ENCODE measurements at regions not wholly inside any gene's neighbourhood (a gene's known extent, or its start where the extent isn't known, plus 50 kb on each side); places are given as distances from the start of the nearest gene placed in this dataset.

DNA sequence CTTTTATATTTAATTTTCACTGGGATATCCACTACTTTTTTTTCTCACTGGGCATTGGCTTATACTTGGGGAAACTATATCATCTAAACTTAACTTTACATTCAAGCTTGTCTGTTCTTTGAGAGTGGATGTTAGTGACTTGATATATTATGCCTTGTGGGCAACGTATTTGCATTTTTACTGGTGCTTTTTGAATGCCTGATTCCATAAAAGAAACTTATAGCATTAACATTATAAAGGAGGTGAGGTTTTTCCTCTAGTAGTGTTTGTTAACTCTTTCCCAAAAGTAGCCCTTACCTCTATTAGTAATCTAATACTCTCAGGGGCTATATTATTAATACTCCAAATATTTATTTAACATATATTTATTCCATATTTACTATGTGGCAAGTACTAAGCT is 416.5 kb downstream of the PLA2G4A start:
- CTCF ChIA-PET (ENCODE audit: partially characterized antibody): no interaction called here
- no peak overlapping the region for H3K4me3 Mint-ChIP-seq
- intact Hi-C loops (cut with micrococcal nuclease): no loop called here

DNA sequence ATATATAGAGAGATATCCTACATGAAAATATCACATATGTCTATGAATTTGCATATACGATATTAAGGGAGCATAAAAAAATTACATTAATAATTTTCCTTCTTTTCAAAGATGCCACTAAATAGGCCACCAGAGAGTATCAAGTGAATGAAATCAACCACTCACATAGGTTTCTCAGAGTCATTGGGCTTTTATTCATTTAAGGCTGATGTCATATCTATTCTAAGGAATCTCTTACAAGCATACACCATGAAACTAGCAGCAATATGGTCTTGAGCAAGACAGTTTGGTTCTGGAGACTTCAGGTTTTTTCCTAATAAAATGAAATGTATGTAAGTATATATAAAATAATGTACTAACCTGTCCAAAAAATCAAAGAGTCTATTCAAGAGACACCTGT is 420.4 kb downstream of the PLA2G4A start:
- Histone ChIP-seq H3K4me3 (ENCODE audit: low read length in 2 of 2) (no peak overlapping the region), H3K27ac (ENCODE audit: low read depth, low read length) (no peak overlapping the region), H3K4me1 (ENCODE audit: insufficient read depth, low read length) (no peaks in the 10 kb centered on the region), H3K36me3 (ENCODE audit: insufficient read depth, low read length) (no peaks in the 10 kb centered on the region), H3K9me3 (ENCODE audit: control insufficient read depth in 1 of 2, low read length in 2 of 2) (no peaks in the 10 kb centered on the region), H3K27me3 (ENCODE audit: insufficient read depth, low read length) (no peaks in the 10 kb centered on the region)
- Mint-ChIP-seq H3K27ac (no peak overlapping the region), H3K4me3 (no peak overlapping the region), H3K36me3 (no peaks in the 10 kb centered on the region), H3K27me3 (no peaks in the 10 kb centered on the region), H3K9me3 (peaks cover 0 to 11% (median 4%) of the 10 kb centered on the region in 8 donors), H3K4me1 (no peaks in the 10 kb centered on the region)
- CTCF ChIA-PET (ENCODE audit: partially characterized antibody): interaction anchor here (1.3 kb wide), 1 partner anchor 146 kb away, joined by 4 read pairs; no protein-coding TSS in a partner anchor
- POLR2A ChIA-PET (ENCODE audit: partially characterized antibody): no interaction called here
- no peak for DNase-seq
- intact Hi-C loops (cut with micrococcal nuclease): no loop called here

More for the DNA sequence above, 416.5 kb downstream of the PLA2G4A start:
- H3K27me3 Mint-ChIP-seq: no peaks in the 10 kb centered on the region
- H3K36me3 Mint-ChIP-seq: no peaks in the 10 kb centered on the region
- no peak for DNase-seq
- Histone ChIP-seq H3K27me3 (ENCODE audit: insufficient read depth, low read length) (no peaks in the 10 kb centered on the region), H3K9me3 (ENCODE audit: control insufficient read depth in 1 of 2, low read length in 2 of 2) (no peaks in the 10 kb centered on the region), H3K27ac (ENCODE audit: low read depth, low read length) (no peak overlapping the region), H3K4me1 (ENCODE audit: insufficient read depth, low read length) (no peaks in the 10 kb centered on the region), H3K4me3 (ENCODE audit: low read length in 2 of 2) (no peak overlapping the region), H3K36me3 (ENCODE audit: insufficient read depth, low read length) (no peaks in the 10 kb centered on the region)
- H3K9me3 Mint-ChIP-seq: peaks cover 0 to 11% (median 4%) of the 10 kb centered on the region in 8 donors
- H3K4me1 Mint-ChIP-seq: no peaks in the 10 kb centered on the region
- POLR2A ChIA-PET (ENCODE audit: partially characterized antibody): no interaction called here
- H3K27ac Mint-ChIP-seq: no peak overlapping the region

DNA sequence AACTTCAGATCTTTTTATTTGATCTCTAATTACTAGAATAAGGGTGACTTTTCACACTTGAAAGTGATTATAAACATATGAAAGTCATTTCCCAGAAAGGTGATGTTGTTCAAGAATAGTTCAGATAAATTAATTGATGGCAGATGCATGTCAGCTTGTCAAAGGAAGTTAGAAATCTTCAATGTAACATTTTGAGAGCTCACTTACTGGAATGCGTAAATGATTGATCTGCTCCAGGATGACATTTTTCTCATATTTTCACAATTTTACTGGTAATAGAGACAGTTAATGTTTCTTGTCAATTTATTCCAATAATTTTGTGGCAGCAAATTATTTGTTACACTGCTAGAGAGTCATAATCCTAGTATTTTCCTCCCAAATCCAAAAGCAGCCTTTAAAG is 424.2 kb downstream of the PLA2G4A start:
- Histone ChIP-seq H3K4me1 (ENCODE audit: insufficient read depth, low read length) (no peaks in the 10 kb centered on the region), H3K27ac (ENCODE audit: low read depth, low read length) (no peak overlapping the region), H3K27me3 (ENCODE audit: insufficient read depth, low read length) (no peaks in the 10 kb centered on the region), H3K36me3 (ENCODE audit: insufficient read depth, low read length) (no peaks in the 10 kb centered on the region), H3K4me3 (ENCODE audit: low read length in 2 of 2) (no peak overlapping the region), H3K9me3 (ENCODE audit: control insufficient read depth in 1 of 2, low read length in 2 of 2) (no peaks in the 10 kb centered on the region)
- Mint-ChIP-seq H3K4me1 (no peaks in the 10 kb centered on the region), H3K4me3 (no peak overlapping the region), H3K36me3 (no peaks in the 10 kb centered on the region), H3K9me3 (peaks cover 0 to 3% (median 0%) of the 10 kb centered on the region in 8 donors), H3K27ac (no peak overlapping the region), H3K27me3 (no peaks in the 10 kb centered on the region)
- no peak for DNase-seq
- intact Hi-C loops (cut with micrococcal nuclease): no loop called here
- CTCF ChIA-PET (ENCODE audit: partially characterized antibody): no interaction called here
- POLR2A ChIA-PET (ENCODE audit: partially characterized antibody): no interaction called here

DNA sequence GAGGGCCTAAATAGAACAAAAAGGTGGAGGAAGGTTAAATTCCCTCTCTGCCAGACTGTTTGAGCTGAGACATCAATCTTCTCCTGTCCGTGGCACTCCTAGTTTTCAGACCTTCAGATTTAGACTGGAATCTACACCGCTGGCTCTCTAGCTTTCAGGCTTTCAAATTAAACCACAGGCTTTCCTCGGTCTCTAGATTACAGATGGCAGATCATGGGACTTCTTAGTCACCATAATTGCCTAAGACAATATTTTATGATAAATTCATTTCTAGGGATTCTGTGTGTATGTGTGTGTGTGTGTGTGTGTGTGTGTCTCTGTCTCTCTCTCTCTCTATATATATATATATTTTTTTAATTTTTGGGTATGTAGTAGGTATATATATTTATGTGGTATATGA is 428.7 kb downstream of the PLA2G4A start:
- ChIA-PET CTCF (ENCODE audit: partially characterized antibody) (no interaction called here), POLR2A (ENCODE audit: partially characterized antibody) (no interaction called here)
- H3K4me1 Mint-ChIP-seq: no peaks in the 10 kb centered on the region
- no peaks in the 10 kb centered on the region for H3K27me3 Mint-ChIP-seq
- H3K27me3 ChIP-seq (ENCODE audit: insufficient read depth, low read length): no peaks in the 10 kb centered on the region
- H3K9me3 ChIP-seq (ENCODE audit: control insufficient read depth in 1 of 2, low read length in 2 of 2): no peaks in the 10 kb centered on the region
- no peaks in the 10 kb centered on the region for H3K4me1 ChIP-seq (ENCODE audit: insufficient read depth, low read length)
- H3K9me3 Mint-ChIP-seq: peaks cover 0 to 3% (median 0%) of the 10 kb centered on the region in 8 donors
- no peak overlapping the region for H3K4me3 ChIP-seq (ENCODE audit: low read length in 2 of 2)
- no peak overlapping the region for H3K27ac ChIP-seq (ENCODE audit: low read depth, low read length)
- no peak overlapping the region for H3K27ac Mint-ChIP-seq
- no peak for DNase-seq
- no peak overlapping the region for H3K4me3 Mint-ChIP-seq
- H3K36me3 Mint-ChIP-seq: no peaks in the 10 kb centered on the region
- no peaks in the 10 kb centered on the region for H3K36me3 ChIP-seq (ENCODE audit: insufficient read depth, low read length)
- intact Hi-C loops (cut with micrococcal nuclease): no loop called here

DNA sequence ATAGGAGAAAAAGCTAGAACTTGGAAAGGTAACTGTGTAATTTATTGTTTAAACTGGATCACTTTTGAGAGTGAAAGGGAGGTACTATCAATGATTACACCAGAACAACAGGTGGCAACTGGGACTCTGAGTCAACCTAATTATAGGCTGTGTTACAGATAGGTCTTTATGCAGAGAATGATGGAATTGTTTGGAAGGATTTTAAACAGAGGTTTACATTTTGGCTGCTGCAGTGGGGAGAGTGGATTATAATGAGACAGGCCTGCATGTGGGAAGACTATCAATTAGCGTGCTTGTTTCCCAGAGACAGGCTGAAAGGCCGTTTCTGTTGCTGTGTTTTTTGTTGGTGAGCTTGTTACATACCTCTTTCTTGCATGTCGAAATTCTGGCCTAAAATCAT is 432.9 kb downstream of the PLA2G4A start:
- no peak for DNase-seq
- no peak overlapping the region for H3K4me3 Mint-ChIP-seq
- POLR2A ChIA-PET (ENCODE audit: partially characterized antibody): no interaction called here
- no peaks in the 10 kb centered on the region for H3K4me1 ChIP-seq (ENCODE audit: insufficient read depth, low read length)
- no peaks in the 10 kb centered on the region for H3K36me3 ChIP-seq (ENCODE audit: insufficient read depth, low read length)
- intact Hi-C loops (cut with micrococcal nuclease): no loop called here
- CTCF ChIA-PET (ENCODE audit: partially characterized antibody): no interaction called here
- H3K27ac ChIP-seq (ENCODE audit: low read depth, low read length): no peak overlapping the region
- no peaks in the 10 kb centered on the region for H3K36me3 Mint-ChIP-seq
- H3K27me3 Mint-ChIP-seq: no peaks in the 10 kb centered on the region
- peaks cover 0 to 3% (median 0%) of the 10 kb centered on the region in 8 donors for H3K9me3 Mint-ChIP-seq
- no peak overlapping the region for H3K4me3 ChIP-seq (ENCODE audit: low read length in 2 of 2)
- H3K4me1 Mint-ChIP-seq: no peaks in the 10 kb centered on the region
- H3K9me3 ChIP-seq (ENCODE audit: control insufficient read depth in 1 of 2, low read length in 2 of 2): no peaks in the 10 kb centered on the region
- no peak overlapping the region for H3K27ac Mint-ChIP-seq
- no peaks in the 10 kb centered on the region for H3K27me3 ChIP-seq (ENCODE audit: insufficient read depth, low read length)

DNA sequence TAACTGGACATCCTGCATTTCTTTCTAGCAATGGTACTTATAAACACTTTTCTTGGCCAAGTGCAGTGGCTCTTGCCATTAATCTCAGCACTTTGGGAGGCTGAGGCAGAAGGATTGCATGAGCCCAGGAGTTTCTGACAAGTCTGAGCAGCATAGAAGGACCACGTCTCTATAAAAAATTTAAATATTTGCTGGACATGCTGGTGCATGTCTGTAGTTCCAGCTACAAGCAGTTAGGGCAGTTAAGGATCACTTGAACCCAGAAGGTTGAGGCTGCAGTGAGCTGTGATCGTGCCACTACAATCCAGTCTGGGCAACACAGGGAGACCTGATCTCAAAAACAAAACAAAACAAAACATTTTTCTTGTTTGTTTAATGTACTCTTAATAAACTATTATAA is 434.0 kb downstream of the PLA2G4A start:
- Mint-ChIP-seq H3K9me3 (peaks cover 0 to 3% (median 0%) of the 10 kb centered on the region in 8 donors), H3K27me3 (no peaks in the 10 kb centered on the region), H3K4me1 (no peaks in the 10 kb centered on the region), H3K36me3 (no peaks in the 10 kb centered on the region), H3K4me3 (no peak overlapping the region), H3K27ac (no peak overlapping the region)
- POLR2A ChIA-PET (ENCODE audit: partially characterized antibody): no interaction called here
- Histone ChIP-seq H3K4me3 (ENCODE audit: low read length in 2 of 2) (no peak overlapping the region), H3K27me3 (ENCODE audit: insufficient read depth, low read length) (no peaks in the 10 kb centered on the region), H3K36me3 (ENCODE audit: insufficient read depth, low read length) (no peaks in the 10 kb centered on the region), H3K27ac (ENCODE audit: low read depth, low read length) (no peak overlapping the region), H3K9me3 (ENCODE audit: control insufficient read depth in 1 of 2, low read length in 2 of 2) (no peaks in the 10 kb centered on the region), H3K4me1 (ENCODE audit: insufficient read depth, low read length) (no peaks in the 10 kb centered on the region)
- CTCF ChIA-PET (ENCODE audit: partially characterized antibody): no interaction called here
- intact Hi-C loops (cut with micrococcal nuclease): no loop called here
- no peak for DNase-seq

DNA sequence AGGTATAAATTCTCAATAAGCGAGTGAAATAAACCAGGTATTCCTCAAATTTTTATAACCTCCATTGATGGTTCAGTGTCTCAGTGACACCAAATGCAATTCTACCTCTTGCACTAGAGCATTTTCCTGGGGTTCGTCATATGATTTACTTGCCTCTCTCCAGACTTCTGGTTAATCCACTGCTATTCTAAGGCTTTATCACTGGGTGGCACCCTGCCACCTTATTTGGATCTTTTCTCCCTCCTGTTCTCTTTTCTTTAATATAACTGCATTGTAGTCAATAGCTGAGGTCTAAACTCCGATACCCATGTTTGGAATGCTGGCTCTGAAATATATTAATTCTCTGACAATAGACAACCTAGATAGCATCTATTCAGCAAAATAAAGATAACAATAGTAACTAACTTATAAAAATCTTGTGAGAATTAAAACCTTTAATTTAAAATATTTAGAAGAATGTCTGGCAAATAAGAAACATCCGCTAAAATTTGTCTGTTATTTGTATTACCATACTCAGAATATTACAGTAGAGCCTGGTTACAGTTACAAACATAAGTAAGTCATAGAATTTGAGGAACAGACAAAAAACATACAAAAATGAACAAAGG is 436.4 kb downstream of the PLA2G4A start:
- H3K9me3 Mint-ChIP-seq: peaks cover 0 to 4% (median under 1%) of the 10 kb centered on the region in 8 donors
- Histone ChIP-seq H3K27me3 (ENCODE audit: insufficient read depth, low read length) (no peaks in the 10 kb centered on the region), H3K36me3 (ENCODE audit: insufficient read depth, low read length) (no peaks in the 10 kb centered on the region), H3K4me3 (ENCODE audit: low read length in 2 of 2) (no peak overlapping the region), H3K4me1 (ENCODE audit: insufficient read depth, low read length) (no peaks in the 10 kb centered on the region), H3K9me3 (ENCODE audit: control insufficient read depth in 1 of 2, low read length in 2 of 2) (no peaks in the 10 kb centered on the region), H3K27ac (ENCODE audit: low read depth, low read length) (no peak overlapping the region)
- ChIA-PET POLR2A (ENCODE audit: partially characterized antibody) (no interaction called here), CTCF (ENCODE audit: partially characterized antibody) (no interaction called here)
- H3K27me3 Mint-ChIP-seq: no peaks in the 10 kb centered on the region
- H3K36me3 Mint-ChIP-seq: no peaks in the 10 kb centered on the region
- H3K27ac Mint-ChIP-seq: peak overlapping the region in 1 of 7 donors; percentile 29
- intact Hi-C loops (cut with micrococcal nuclease): no loop called here
- no peak for DNase-seq
- no peak overlapping the region for H3K4me3 Mint-ChIP-seq
- no peaks in the 10 kb centered on the region for H3K4me1 Mint-ChIP-seq

DNA sequence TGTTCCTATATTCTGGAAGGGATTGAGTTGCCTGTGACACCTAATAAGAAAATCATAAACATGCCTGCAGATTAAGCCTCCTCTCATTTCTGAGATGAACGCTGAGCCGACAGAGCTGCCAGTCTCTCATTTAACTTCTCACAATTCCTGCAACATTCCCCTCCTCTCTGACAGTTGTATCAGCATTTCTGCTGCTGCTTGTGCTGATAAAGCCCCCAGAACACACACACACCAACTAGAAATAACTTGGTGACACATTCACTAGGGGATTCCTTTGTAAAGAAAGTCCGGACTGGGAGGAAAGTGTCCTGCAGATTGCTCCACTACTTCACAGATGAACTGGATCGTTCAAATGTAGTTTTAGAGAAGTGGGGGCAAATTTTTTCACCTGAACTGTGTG is 437.3 kb downstream of the PLA2G4A start:
- intact Hi-C loops (cut with micrococcal nuclease): no loop called here
- Mint-ChIP-seq H3K4me3 (no peak overlapping the region), H3K27ac (no peak overlapping the region), H3K36me3 (no peaks in the 10 kb centered on the region), H3K9me3 (peaks cover 0 to 4% (median 0%) of the 10 kb centered on the region in 8 donors), H3K27me3 (no peaks in the 10 kb centered on the region), H3K4me1 (no peaks in the 10 kb centered on the region)
- H3K27ac ChIP-seq (ENCODE audit: low read depth, low read length): no peak overlapping the region
- no peaks in the 10 kb centered on the region for H3K4me1 ChIP-seq (ENCODE audit: insufficient read depth, low read length)
- ChIA-PET CTCF (ENCODE audit: partially characterized antibody) (no interaction called here), POLR2A (ENCODE audit: partially characterized antibody) (no interaction called here)
- no peak overlapping the region for H3K4me3 ChIP-seq (ENCODE audit: low read length in 2 of 2)
- no peaks in the 10 kb centered on the region for H3K27me3 ChIP-seq (ENCODE audit: insufficient read depth, low read length)
- no peak for DNase-seq
- H3K36me3 ChIP-seq (ENCODE audit: insufficient read depth, low read length): no peaks in the 10 kb centered on the region
- H3K9me3 ChIP-seq (ENCODE audit: control insufficient read depth in 1 of 2, low read length in 2 of 2): no peaks in the 10 kb centered on the region
